Activated CD4-positive, alpha-beta T cell treated with anti-CD3 and anti-CD28 coated beads for 36 hours (primary cell): ENCODE measurements at regions not wholly inside any gene's neighbourhood (a gene's known extent, or its start where the extent isn't known, plus 50 kb on each side); places are given as distances from the start of the nearest gene placed in this dataset.

Source experiments
- ATAC-seq: fragments of 200-7000 bp; cut with Tn5 transposase; one replicate; pipeline ENCODE4 v1.10.0; 2021; ENCODE audit warnings: mild to moderate bottlenecking, moderate library complexity
- CTCF ChIA-PET: fragments of 350-600 bp; sonication (Branson Sonifier 250); formaldehyde crosslinking; loops from one replicate; lab custom pipeline; 2021; ENCODE audit warnings: antibody characterized with exemption; lab: Charles Lee
- POLR2A ChIA-PET: fragments of 350-600 bp; sonication (Branson Sonifier 250); formaldehyde crosslinking; loops from one replicate; lab custom pipeline; 2021; ENCODE audit warnings: antibody characterized with exemption, inconsistent platforms; lab: Charles Lee
- DNase-seq: peaks from one replicate; pipeline ENCODE4 v3.0.0-alpha.2; 2020
- H3K27ac Mint-ChIP-seq: one replicate; pipeline ENCODE4 v1.8.0; 2021; ENCODE audit warnings: mixed read lengths
- H3K27me3 Mint-ChIP-seq: one replicate; pipeline ENCODE4 v1.8.0; 2021; ENCODE audit warnings: mixed read lengths
- H3K36me3 Mint-ChIP-seq: one replicate; pipeline ENCODE4 v1.8.0; 2021; ENCODE audit warnings: low read depth, mixed read lengths
- H3K4me1 Mint-ChIP-seq: one replicate; pipeline ENCODE4 v1.8.0; 2021; ENCODE audit warnings: mixed read lengths
- H3K4me3 Mint-ChIP-seq: one replicate; pipeline ENCODE4 v1.8.0; 2021; ENCODE audit warnings: mild to moderate bottlenecking, moderate library complexity, mixed read lengths
- H3K9me3 Mint-ChIP-seq: one replicate; pipeline ENCODE4 v1.8.0; 2021; ENCODE audit warnings: low read depth, mixed read lengths
- intact Hi-C, 2 experiments: fragments of 100-400 bp; cut with DNase I in 1 of 2; cut with micrococcal nuclease in 1 of 2; formaldehyde crosslinking; loops; one replicate each; pipeline versions ENCODE4 v1.14.2 to v1.15.1; 2022 to 2024; cut with DNase I, micrococcal nuclease

DNA sequence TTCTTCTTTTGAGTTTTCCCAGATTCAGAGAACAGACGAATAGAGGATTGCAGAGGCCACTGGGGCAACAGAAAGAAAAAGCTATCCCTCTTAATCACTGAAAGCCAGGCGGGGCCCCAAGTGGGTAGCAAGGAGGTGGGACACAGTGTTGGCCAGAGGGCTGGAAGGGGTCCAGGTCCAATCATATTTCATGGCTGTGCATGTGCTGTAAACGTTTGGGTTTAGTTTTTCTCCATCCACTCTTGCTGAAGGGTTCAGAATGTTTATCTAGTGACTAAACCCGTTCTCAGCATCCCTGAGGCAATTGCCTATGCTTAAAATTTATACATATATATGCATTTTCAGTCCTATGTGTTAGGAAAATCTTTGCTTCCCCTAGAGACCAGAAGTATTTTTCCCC is 99.4 kb upstream of the EPHA4 start:
- Mint-ChIP-seq H3K36me3 (no peaks in the 10 kb centered on the region), H3K4me3 (no peak overlapping the region), H3K27me3 (peaks cover 3% of the 10 kb centered on the region), H3K27ac (no peak overlapping the region), H3K9me3 (no peaks in the 10 kb centered on the region), H3K4me1 (no peaks in the 10 kb centered on the region)
- no peak for ATAC-seq
- ChIA-PET CTCF (interaction anchor here (0.6 kb wide), 1 partner anchor 17 kb away, joined by 3 read pairs; no protein-coding TSS in a partner anchor), POLR2A (no interaction called here)
- intact Hi-C loops = no loop called here
- DNase-seq = no peak

DNA sequence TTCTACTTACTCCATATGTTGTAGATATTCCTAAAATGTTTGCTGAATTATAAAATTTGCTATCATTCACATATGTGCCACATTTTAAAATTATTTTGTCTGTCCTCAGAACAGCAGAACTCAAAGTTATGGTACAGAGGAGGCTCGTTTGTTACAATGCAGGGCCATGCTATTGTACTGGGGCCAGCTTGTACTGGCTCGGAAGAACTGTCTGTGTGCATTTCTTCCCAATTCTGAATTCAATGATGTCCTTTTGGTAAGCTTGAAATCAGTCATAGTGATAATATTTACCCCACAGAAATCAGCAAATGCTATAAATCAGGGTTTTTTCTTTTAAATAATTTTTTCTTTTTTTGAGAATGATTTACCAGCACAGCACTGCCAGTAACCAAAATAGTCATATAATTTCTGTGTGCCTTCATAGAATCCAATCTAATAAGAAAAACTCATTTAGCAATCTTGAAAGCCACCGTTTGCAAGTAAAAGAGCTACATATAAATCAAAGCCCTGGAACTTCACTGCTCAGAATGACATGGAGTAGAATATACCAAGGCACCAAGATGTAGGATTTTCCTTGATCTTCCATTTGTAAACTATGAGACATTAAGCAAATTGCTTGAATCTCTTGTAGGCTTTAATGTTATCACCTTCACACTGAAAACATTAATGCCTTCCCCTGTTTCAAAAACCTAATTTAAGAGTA is 90.7 kb upstream of the EPHA4 start:
- no peak overlapping the region for H3K27ac Mint-ChIP-seq
- H3K4me3 Mint-ChIP-seq = no peak overlapping the region
- no peak for DNase-seq
- CTCF ChIA-PET = interaction anchor here (1.3 kb wide), 1 partner anchor 9 kb away, joined by 5 read pairs; no protein-coding TSS in a partner anchor
- no peaks in the 10 kb centered on the region for H3K36me3 Mint-ChIP-seq
- no peaks in the 10 kb centered on the region for H3K4me1 Mint-ChIP-seq
- peaks cover 2% of the 10 kb centered on the region for H3K9me3 Mint-ChIP-seq
- POLR2A ChIA-PET = no interaction called here
- no peak for ATAC-seq
- H3K27me3 Mint-ChIP-seq = no peaks in the 10 kb centered on the region
- intact Hi-C loops = no loop called here

- peaks cover 5% of the 10 kb centered on the region for H3K27me3 Mint-ChIP-seq
- intact Hi-C loops = no loop called here
- POLR2A ChIA-PET = no interaction called here
- DNase-seq (no peak), ATAC-seq (no peak)
- no peaks in the 10 kb centered on the region for H3K36me3 Mint-ChIP-seq
- CTCF ChIA-PET = interaction anchor here (0.6 kb wide), 1 partner anchor 13 kb away, joined by 4 read pairs; no protein-coding TSS in a partner anchor
- H3K4me1 Mint-ChIP-seq = no peaks in the 10 kb centered on the region
- H3K4me3 Mint-ChIP-seq = no peak overlapping the region
- H3K27ac Mint-ChIP-seq = no peak overlapping the region
- peaks cover 2% of the 10 kb centered on the region for H3K9me3 Mint-ChIP-seq
These were observed 85.7 kb upstream of the EPHA4 start for GRCh38 chr2:221657806-221658205.

- Mint-ChIP-seq H3K9me3 (no peaks in the 10 kb centered on the region), H3K36me3 (no peaks in the 10 kb centered on the region), H3K4me3 (no peak overlapping the region), H3K4me1 (no peaks in the 10 kb centered on the region), H3K27ac (no peak overlapping the region), H3K27me3 (peaks cover 11% of the 10 kb centered on the region)
- DNase-seq (no peak), ATAC-seq (no peak)
- POLR2A ChIA-PET = no interaction called here
- intact Hi-C loops = no loop called here
- CTCF ChIA-PET = no interaction called here
These were observed 83.2 kb upstream of the EPHA4 start for GRCh38 chr2:221655300-221655699.

DNA sequence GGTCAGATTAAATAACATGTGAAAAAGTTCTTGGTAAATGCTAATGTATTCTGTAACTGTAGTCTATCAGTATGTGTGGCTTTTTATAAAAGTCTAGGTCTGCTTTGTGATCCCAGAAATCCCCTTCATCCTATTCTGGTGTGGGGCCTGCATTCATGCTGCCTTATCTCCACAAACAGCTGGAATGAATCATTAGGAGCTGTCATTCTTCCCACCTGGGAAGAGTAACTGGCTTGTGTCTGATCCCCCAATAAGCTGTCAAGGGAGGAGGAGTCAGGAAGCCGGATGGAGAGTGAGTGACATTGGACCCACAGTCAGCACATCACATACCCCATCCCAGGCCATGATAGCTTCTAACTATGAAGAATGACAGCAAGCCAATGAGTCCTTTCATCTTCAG is 81.1 kb upstream of the EPHA4 start:
- H3K27me3 Mint-ChIP-seq = peaks cover 11% of the 10 kb centered on the region
- no peak overlapping the region for H3K4me3 Mint-ChIP-seq
- intact Hi-C loops = no loop called here
- no peaks in the 10 kb centered on the region for H3K4me1 Mint-ChIP-seq
- no peaks in the 10 kb centered on the region for H3K36me3 Mint-ChIP-seq
- H3K27ac Mint-ChIP-seq = no peak overlapping the region
- CTCF ChIA-PET = interaction anchor here (1.0 kb wide), 1 partner anchor 10 kb away, joined by 5 read pairs; no protein-coding TSS in a partner anchor
- DNase-seq (no peak), ATAC-seq (no peak)
- no peaks in the 10 kb centered on the region for H3K9me3 Mint-ChIP-seq
- POLR2A ChIA-PET = no interaction called here

- no peak for DNase-seq
- intact Hi-C loops = no loop called here
- no peak overlapping the region for H3K27ac Mint-ChIP-seq
- H3K4me1 Mint-ChIP-seq = no peaks in the 10 kb centered on the region
- ChIA-PET CTCF (interaction anchor here (1.0 kb wide), 1 partner anchor 989 kb away, joined by 3 read pairs; no protein-coding TSS in a partner anchor), POLR2A (no interaction called here)
- no peak for ATAC-seq
- no peak overlapping the region for H3K4me3 Mint-ChIP-seq
- H3K36me3 Mint-ChIP-seq = no peaks in the 10 kb centered on the region
- peaks cover 9% of the 10 kb centered on the region for H3K27me3 Mint-ChIP-seq
- H3K9me3 Mint-ChIP-seq = peaks cover 1% of the 10 kb centered on the region
These were observed 77.1 kb upstream of the EPHA4 start for GRCh38 chr2:221649051-221649775.

DNA sequence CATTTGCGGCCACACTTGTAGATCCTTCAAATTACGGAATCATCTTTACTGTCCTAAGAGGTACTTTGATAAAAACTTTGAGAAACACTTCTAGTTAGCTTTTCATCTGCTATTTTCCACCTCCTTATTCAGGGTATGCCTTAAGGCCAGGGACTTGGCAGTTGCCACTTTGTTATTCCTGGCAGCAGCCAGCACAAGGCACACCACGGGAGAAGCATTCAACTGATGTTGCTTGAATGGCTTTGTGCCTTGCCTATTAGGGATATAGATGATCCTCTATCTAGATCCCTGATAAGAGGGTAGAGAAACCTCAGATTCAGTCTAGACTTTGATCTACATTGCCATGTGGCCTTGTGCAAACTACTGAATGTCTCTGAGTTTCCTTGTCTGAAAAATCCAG is 70.3 kb upstream of the EPHA4 start:
- ChIA-PET POLR2A (no interaction called here), CTCF (no interaction called here)
- peaks cover 7% of the 10 kb centered on the region for H3K4me1 Mint-ChIP-seq
- H3K9me3 Mint-ChIP-seq = peaks cover 5% of the 10 kb centered on the region
- no peak overlapping the region for H3K27ac Mint-ChIP-seq
- ATAC-seq = no peak
- DNase-seq = no peak
- no peaks in the 10 kb centered on the region for H3K36me3 Mint-ChIP-seq
- intact Hi-C loops = no loop called here
- H3K4me3 Mint-ChIP-seq = no peak overlapping the region
- peaks cover 9% of the 10 kb centered on the region for H3K27me3 Mint-ChIP-seq

DNA sequence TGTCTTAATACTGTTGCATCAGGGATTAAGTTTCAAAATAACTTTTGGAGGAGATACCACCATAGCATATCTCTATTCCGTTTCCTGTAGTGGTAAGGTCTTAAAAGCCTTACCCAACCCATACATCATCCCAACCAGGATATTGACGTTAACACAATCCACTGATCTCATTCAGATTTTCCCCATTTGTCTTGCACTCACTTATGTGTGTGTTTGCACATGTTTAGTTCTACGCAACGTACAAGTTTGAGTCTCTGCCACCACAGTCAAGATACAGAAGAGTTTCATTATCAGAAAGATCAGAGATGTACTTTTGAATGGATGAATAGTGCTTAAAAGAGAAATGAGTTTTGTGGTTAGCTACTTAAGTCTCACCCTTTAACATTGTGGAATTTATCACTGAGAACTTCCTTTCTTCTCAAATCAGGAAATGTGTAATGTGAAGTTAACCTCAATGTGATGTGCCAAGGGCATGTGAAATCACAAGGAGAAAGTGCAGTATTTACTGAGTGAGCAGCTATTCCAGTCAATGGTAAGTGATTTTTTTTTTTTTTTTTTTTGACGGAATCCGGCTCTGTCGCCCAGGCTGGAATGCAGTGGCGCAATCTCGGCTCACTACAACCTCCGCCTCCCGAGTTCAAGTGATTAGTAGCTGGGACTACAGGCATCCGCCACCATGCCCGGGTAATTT is 69.2 kb upstream of the EPHA4 start:
- Mint-ChIP-seq H3K4me3 (no peak overlapping the region), H3K27me3 (peaks cover 10% of the 10 kb centered on the region), H3K36me3 (no peaks in the 10 kb centered on the region), H3K4me1 (peaks cover 7% of the 10 kb centered on the region), H3K27ac (peak overlapping the region; percentile 76), H3K9me3 (peaks cover 5% of the 10 kb centered on the region)
- ATAC-seq (peak; percentile 87), DNase-seq (no peak)
- ChIA-PET POLR2A (no interaction called here), CTCF (no interaction called here)
- intact Hi-C loops = no loop called here

GRCh38 chr2:221640686-221641085 is 68.6 kb upstream of the EPHA4 start:
- peak overlapping the region; percentile 76 for H3K27ac Mint-ChIP-seq
- H3K27me3 Mint-ChIP-seq = peaks cover 10% of the 10 kb centered on the region
- H3K4me3 Mint-ChIP-seq = no peak overlapping the region
- DNase-seq (no peak), ATAC-seq (no peak)
- POLR2A ChIA-PET = no interaction called here
- H3K36me3 Mint-ChIP-seq = no peaks in the 10 kb centered on the region
- peaks cover 7% of the 10 kb centered on the region for H3K4me1 Mint-ChIP-seq
- intact Hi-C loops = no loop called here
- peaks cover 5% of the 10 kb centered on the region for H3K9me3 Mint-ChIP-seq
- CTCF ChIA-PET = no interaction called here

GRCh38 chr2:221637851-221638250 is 65.7 kb upstream of the EPHA4 start:
- H3K27me3 Mint-ChIP-seq = peaks cover 6% of the 10 kb centered on the region
- H3K9me3 Mint-ChIP-seq = peaks cover 5% of the 10 kb centered on the region
- CTCF ChIA-PET = no interaction called here
- H3K4me3 Mint-ChIP-seq = no peak overlapping the region
- ATAC-seq = no peak
- H3K27ac Mint-ChIP-seq = no peak overlapping the region
- peaks cover 7% of the 10 kb centered on the region for H3K4me1 Mint-ChIP-seq
- no peaks in the 10 kb centered on the region for H3K36me3 Mint-ChIP-seq
- no peak for DNase-seq
- intact Hi-C loops = no loop called here
- POLR2A ChIA-PET = no interaction called here

- ChIA-PET POLR2A (no interaction called here), CTCF (no interaction called here)
- Mint-ChIP-seq H3K9me3 (no peaks in the 10 kb centered on the region), H3K36me3 (no peaks in the 10 kb centered on the region), H3K27me3 (peaks cover 6% of the 10 kb centered on the region), H3K4me3 (no peak overlapping the region), H3K4me1 (peaks cover 2% of the 10 kb centered on the region), H3K27ac (no peak overlapping the region)
- ATAC-seq = no peak
- intact Hi-C loops = no loop called here
- DNase-seq = no peak
These were observed 63.8 kb upstream of the EPHA4 start for GRCh38 chr2:221635949-221636348.
